ENCODE measurements at regions not wholly inside any gene's neighbourhood (a gene's known extent, or its start where the extent isn't known, plus 50 kb on each side); places are given as distances from the start of the nearest gene placed in this dataset.

DNA sequence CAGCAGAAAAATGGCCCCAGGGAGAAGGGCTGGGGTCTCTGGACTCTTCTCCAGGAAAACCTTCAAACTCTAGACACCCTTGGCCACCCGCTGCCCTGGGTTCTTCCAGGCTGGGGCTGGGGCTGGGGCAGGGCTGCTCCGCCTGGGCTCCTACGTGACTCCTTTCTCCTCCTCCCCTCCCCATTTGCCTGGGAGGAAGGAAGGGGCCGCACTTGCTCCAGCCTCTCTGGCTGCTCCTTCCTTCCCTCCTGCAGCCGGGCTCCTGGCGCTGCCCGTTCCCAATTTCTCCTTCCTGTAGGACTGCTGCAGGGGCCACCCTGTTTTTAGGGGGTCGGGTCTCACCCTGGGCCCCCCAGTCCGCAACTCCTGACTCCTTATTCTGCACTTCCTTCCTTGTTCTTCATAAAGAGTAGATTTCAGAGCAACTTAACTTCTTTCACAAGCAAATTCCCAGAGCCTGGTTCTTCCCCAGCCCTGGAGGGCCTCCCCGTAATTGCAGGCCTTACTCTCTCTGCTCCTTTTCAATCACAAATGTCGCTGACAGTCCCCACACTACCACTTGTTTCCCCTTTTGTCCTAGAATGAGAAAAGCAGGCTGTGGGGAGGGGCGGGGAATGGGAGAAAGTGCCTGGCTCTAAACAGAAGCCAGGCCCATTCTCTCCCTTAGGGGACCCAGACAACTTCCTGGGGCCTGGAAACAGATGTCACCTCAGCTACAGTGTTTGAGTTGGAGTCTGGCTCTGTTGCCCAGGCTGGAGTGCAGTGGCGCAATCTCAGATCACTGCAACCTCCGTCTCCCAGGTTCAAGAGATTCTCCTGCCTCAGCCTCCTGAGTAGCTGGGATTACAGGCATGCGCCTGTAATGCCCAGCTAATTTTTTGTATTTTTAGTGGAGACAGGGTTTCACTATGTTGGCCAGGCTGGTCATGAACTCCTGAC, 137.8 kb downstream of the ENGASE start:
- DNase-seq: no peak

GRCh38 chr17:79211061-79211770, 136.6 kb downstream of the ENGASE start:
- no peak for DNase-seq

DNA sequence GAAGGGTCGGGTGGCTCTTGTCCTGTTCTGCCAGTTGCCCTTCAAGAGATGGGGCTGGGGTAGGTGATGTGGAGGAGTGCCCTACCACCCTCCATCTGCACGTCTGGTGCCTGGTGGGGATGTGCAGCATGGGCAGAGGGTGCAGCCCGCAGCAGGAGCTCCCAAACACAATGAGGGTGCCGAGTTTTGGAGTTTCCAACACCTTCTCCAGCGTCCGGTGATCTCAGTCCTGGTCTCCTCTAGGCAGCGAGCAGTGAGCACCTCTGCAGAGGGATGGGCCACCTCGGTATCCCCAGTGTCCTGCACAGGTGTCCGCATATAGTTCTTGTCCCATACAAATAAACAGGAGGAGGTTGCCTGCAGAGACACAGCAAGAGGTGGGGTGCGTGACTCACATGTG, 136.0 kb downstream of the ENGASE start:
- no peak for DNase-seq

DNA sequence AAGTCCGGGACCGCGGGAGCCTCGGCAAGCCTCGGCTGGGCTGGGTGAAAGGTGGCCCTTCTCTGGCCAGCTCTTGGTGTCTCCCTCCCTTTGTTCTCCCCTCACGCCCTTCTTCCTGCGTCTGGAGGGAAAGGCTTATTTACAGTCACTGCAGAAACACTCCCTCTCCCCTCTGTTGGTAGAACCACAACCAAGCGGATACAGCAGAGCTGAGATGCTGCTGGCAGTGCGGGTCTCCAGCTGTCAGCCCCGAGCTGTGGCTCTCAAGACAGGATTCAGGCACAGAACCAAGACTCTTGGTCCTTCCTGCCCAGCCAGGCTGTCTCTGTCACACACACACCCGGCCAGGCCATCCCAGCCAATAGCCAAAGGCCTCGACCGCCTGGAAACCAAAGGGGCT, 133.3 kb downstream of the ENGASE start:
- DNase-seq: no peak

DNA sequence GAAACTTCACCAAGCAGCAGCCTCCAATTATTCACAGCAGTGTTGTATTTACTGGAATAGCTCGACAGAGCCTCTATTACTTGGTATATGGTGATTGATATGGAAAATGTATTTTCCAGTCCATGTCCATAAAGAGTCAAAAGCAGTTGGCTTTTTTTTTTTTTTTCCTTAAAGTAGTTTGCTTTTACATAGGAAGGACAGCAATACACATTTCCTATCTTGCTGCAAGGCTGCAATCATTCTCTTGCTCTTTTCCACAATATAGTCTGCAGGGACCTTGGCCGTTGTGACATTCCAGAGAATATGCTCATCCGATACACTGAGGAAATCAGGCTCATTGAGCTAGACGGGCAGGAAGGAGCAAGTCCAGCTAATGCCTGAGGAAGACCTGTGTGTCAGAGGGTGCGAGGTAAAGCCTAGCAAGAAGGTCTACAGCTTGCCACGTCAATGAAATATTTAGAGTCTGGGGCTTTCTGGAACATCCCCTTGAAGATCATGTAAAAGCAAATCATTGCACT, 131.1 kb downstream of the ENGASE start:
- DNase-seq: no peak

DNA sequence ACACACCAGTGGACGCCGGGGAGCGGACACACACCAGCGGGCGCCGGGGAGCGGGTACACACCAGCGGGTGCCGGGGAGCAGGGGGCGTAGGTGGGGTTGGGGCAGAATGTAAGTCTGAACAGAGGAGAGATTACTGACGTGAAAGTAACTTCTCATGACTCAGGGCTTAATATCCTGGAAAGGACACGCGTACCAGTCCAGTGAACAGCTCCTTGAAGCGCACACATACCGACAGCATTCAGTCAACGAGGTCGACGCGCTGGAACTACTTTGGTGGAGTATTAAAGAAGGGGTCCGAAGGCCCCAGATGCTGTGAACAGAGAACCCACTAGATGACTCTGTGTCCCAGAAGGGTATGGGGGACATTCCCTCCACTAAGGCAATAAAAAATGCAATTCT, 129.6 kb downstream of the ENGASE start:
- DNase-seq: no peak

GRCh38 chr17:79203657-79204056, 129.0 kb downstream of the ENGASE start:
- DNase-seq: no peak

DNA sequence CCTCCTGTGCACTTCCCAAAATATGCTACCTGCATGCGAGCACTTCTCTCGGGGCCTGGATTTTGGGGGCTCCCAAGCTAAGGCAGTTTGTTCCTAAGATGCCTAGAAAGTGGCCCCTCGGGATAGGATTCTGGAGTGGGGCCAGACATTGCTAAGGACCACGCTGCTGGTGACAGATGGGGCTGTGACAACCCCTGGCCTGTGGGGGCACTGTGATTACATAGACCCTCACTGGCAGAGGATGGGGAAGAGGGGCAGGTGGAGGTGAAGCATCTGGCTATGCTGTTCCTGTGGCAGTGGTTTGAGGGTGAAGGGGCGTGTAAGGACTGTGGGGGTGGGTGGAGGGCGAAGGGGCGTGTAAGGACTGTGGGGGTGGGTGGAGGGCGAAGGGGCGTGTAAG, 128.4 kb downstream of the ENGASE start:
- no peak for DNase-seq

- DNase-seq: no peak
Measured at GRCh38 chr17:79202480-79202879, 127.9 kb downstream of the ENGASE start.

DNA sequence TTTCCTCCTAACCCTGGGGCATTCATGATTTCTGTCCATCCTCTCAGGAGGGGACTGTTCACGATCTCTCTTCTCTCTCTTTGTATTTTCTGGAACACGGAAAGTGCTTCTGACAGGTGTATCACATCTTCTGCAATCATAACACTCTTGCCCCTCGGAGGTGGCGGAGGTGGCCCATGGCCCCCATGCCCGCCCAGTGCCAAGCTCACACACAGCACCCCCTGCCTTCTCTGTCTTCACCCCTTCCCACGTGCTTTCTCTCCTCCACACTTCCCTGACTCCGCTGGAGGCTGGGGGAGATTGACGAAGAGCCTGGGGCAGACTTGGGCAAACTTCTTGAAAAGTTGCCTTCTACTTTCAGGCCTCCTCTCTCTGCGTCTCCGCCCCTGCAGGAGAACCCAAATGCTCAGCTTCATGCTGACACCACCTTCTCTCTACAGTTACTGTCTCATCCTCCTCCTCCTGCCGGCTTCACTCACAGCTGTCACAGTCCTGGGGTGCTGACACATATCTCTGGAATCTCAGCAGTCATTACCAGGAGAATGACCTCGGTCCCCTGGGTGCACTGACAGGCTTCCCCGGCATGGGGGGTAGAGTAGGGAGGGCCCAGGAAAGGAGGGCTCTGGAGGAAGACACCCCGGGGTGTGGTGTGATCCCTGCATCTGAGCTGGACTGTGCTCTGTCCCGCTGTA, 127.1 kb downstream of the ENGASE start:
- no peak for DNase-seq

DNA sequence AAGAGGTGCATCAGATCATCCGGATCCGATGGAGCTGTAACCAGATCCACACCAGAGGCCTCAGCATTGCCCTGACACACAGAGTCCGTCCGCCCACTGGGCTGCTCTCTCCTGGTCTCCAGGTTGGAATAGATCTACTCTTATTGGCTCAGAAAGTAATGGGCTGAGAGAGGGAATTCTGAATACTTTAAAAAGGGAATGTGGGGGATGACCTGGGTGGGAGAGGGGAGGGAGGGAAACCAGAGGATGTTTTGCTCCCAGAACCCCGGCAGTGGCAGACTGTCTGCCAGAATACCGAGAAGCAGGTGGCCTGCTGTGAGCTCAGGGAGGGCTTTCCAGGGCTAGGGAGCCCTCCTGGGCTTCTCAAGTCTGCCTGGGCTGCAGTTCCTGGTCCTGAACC, 126.5 kb downstream of the ENGASE start:
- no peak for DNase-seq

DNA sequence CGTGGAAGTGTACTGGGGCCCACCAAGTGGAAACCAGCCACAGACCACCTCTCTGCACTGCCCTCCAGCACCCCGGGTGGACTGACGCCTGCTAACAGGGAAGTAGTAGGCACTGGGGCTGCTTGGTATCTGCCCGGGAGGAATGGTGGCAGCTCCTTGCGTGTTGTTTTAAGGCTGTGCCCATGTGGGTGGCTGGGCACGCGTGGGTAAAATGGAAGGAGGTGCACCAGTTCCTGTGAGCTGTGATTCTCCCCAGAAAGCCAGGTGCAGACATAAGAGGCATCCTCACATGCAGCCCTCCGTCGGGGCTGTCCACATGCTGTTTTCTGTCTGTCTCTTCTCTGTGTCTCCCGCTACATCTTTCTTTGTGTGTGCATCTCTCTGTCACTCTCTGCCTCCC, 122.3 kb downstream of the ENGASE start:
- DNase-seq: no peak

DNA sequence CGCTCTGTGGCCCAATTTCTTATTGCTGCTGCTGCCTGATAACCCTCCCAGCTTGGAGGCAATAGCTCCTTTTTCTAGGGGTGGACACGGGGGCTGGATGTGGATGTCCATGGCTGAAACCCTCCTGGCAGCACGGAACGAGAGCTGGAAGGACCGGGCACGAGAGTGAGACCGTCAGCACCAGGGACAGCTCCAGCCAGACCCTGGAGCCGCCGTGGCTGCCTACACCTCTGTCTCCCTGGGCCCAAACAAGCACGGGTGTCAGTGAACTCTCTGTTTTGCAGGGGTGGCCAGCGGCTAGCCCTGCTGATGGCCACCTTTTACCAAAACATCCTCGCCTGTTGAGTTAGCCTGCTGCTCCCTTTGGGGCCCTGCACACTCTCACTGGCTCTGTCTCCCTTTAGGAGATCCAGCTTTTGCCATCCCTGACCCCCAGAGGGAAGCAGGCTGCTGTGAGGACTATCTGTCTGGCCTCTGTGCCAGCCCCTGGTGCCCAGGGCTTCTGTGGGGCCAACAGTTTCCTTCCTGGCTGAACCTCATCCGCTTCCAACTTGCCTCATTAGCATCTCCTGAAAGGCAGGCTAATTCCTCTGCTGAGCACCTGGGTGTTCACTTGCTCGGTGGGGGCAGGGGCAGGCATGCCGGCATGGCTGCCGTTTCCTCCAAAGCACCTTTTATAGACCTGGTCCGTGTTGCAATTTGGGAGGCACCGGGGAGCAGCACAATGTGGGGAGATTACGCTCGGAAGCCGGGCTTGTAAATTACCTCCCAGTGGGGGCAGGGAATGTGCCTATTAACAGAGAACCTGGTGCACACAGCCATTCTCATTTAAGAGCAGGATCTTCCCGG, 118.1 kb downstream of the ENGASE start:
- DNase-seq: peak; percentile 63

- no peak for DNase-seq
Measured at GRCh38 chr17:79191270-79191934, 116.8 kb downstream of the ENGASE start.

DNA sequence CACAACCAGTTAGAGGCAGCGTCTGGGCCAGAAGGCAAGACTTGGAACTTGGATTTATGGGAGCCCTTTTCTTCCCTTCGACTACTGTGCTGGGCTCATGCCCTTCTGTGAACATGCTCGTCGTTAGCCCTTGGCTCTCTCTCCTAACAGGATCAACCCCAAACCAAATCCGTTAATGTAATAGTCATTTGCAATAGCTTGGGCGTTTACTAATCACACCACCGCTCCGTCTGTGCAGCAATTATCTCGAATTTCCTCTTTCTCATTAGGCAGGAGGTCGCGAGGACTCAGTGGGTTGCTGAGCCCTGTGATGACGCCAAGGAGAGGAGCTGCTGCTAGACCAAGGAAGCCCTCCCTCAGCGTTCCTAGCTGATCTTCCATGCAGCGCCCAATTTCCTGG, 114.7 kb downstream of the ENGASE start:
- DNase-seq: no peak

- no peak for DNase-seq
Measured at GRCh38 chr17:79188685-79189084, 114.1 kb downstream of the ENGASE start.

- no peak for DNase-seq
Measured at GRCh38 chr17:79188048-79188447, 113.4 kb downstream of the ENGASE start.

DNA sequence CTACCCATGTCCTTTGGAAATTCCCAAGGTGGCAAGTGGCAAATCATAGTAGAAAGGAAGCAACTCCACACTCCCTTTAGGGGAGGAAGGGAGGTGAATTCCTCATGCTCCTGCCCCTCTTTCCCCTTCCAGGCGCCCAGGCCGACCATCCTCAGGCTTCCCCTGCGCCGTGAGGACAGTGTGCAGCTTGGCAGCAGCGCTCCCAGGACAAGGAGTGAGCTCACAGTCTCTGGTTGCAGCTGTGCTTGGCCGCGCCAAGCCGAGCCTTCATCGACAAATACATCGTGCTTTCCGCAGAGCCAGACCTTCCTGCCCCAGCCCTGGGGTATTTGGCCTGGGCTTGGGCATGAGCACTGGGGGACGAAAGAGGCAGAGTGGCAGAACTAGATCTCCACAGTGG, 112.6 kb downstream of the ENGASE start:
- no peak for DNase-seq

DNA sequence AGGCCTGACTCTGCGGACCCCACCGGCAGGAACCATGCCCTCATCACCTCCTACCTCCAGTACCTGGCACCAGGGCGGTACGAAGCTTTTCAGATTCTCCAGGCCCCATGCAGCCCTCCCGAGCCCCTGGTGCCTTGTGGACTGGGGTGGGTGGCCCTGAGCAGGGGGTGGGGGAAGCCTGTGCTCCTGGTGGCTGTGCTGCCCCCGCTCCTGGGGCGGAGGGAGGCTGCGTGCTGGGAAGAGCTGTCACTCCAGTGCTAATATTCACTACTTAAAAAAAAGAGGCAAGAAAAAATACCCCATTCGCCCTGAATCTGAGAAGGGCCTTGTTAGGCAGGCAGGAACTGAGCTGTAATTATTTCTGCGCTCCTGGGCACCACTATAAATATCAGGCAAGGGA, 111.8 kb downstream of the ENGASE start:
- no peak for DNase-seq

DNA sequence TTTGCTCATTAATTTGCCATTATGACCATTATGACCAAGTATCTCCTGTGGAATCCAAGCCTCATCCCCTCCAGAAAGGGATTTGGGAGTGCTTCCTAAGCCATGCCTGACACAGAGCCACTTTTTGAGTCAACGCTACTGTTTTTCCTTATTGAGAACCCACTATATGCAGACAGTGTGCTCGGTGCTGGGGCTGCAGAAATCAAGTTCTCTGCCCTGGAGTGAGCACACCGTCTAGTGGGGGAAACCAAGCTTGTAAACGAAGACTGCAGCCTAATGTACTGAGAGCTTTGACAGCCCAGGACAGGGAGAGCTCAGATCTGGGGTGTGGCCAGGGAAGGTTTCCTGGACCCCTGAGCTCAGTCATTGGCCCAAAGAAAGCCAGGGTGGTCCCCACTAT, 111.0 kb downstream of the ENGASE start:
- no peak for DNase-seq

GRCh38 chr17:79184219-79184618, 109.6 kb downstream of the ENGASE start:
- no peak for DNase-seq

Data from activated CD8-positive, alpha-beta memory T cell treated with anti-CD3 and anti-CD28 coated beads, Interleukin-2, amount 50 U/mL, for 48 hours (primary cell).